ENCODE measurements at regions not wholly inside any gene's neighbourhood (a gene's known extent, or its start where the extent isn't known, plus 50 kb on each side); places are given as distances from the start of the nearest gene placed in this dataset.

- Histone ChIP-seq H3K27ac (ENCODE audit: low read length) (no peak overlapping the region), H3K4me1 (ENCODE audit: control insufficient read depth, insufficient read depth, low read length) (no peaks in the 10 kb centered on the region), H3K27me3 (ENCODE audit: control insufficient read depth, insufficient read depth, low read length) (no peaks in the 10 kb centered on the region), H3K4me3 (ENCODE audit: low read length) (no peak overlapping the region), H3K9me3 (ENCODE audit: control insufficient read depth, low read depth, low read length) (no peaks in the 10 kb centered on the region), H3K36me3 (ENCODE audit: control insufficient read depth, insufficient read depth, low read length) (no peaks in the 10 kb centered on the region)
- DNase-seq: no peak
- WGBS (ENCODE audit: insufficient coverage, low lambda C conversion rate): 100% methylated on average over 1 of the region's 1 CpG
Measured at GRCh38 chr14:53460544-53460943, 307.4 kb upstream of the DDHD1 start.

DNA sequence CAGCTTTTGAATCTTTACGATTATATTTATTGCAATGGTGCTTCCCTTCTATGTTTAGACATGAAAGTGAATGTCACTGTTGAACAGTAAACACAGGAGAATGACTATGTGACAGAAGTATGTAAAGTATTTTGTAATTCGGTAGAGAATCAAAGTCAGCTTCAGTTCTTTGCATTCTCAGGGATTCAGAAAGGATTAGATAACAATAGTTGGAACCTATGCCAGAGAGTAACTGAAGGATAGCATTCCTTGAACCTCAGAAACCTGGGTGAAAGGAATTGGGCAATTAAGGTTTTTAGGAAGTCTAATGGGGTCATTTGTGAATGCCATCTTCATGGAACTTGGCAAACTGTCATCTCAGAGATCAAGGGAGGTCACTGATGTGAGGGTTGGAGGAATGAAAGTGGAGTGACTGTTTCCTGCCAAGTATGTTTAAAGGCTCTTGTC lies 305.3 kb upstream of the DDHD1 start:
- Histone ChIP-seq H3K9me3 (ENCODE audit: control insufficient read depth, low read depth, low read length) (no peaks in the 10 kb centered on the region), H3K27ac (ENCODE audit: low read length) (no peak overlapping the region), H3K4me3 (ENCODE audit: low read length) (no peak overlapping the region), H3K4me1 (ENCODE audit: control insufficient read depth, insufficient read depth, low read length) (no peaks in the 10 kb centered on the region), H3K27me3 (ENCODE audit: control insufficient read depth, insufficient read depth, low read length) (no peaks in the 10 kb centered on the region), H3K36me3 (ENCODE audit: control insufficient read depth, insufficient read depth, low read length) (no peaks in the 10 kb centered on the region)
- no CpG with 5 or more reads among the region's 2 CpGs for WGBS (ENCODE audit: insufficient coverage, low lambda C conversion rate)
- no peak for DNase-seq

- Histone ChIP-seq H3K4me1 (ENCODE audit: control insufficient read depth, insufficient read depth, low read length) (peaks cover 3% of the 10 kb centered on the region), H3K9me3 (ENCODE audit: control insufficient read depth, low read depth, low read length) (no peaks in the 10 kb centered on the region), H3K4me3 (ENCODE audit: low read length) (no peak overlapping the region), H3K36me3 (ENCODE audit: control insufficient read depth, insufficient read depth, low read length) (no peaks in the 10 kb centered on the region), H3K27ac (ENCODE audit: low read length) (no peak overlapping the region), H3K27me3 (ENCODE audit: control insufficient read depth, insufficient read depth, low read length) (no peaks in the 10 kb centered on the region)
- 100% methylated on average over 1 of the region's 1 CpG for WGBS (ENCODE audit: insufficient coverage, low lambda C conversion rate)
- no peak for DNase-seq
Measured at GRCh38 chr14:53456931-53457330, 303.8 kb upstream of the DDHD1 start.

- H3K27ac ChIP-seq (ENCODE audit: low read length): no peak overlapping the region
- peaks cover 5% of the 10 kb centered on the region for H3K4me1 ChIP-seq (ENCODE audit: control insufficient read depth, insufficient read depth, low read length)
- H3K9me3 ChIP-seq (ENCODE audit: control insufficient read depth, low read depth, low read length): no peaks in the 10 kb centered on the region
- H3K36me3 ChIP-seq (ENCODE audit: control insufficient read depth, insufficient read depth, low read length): no peaks in the 10 kb centered on the region
- no CpG with 5 or more reads among the region's 4 CpGs for WGBS (ENCODE audit: insufficient coverage, low lambda C conversion rate)
- H3K4me3 ChIP-seq (ENCODE audit: low read length): no peak overlapping the region
- no peaks in the 10 kb centered on the region for H3K27me3 ChIP-seq (ENCODE audit: control insufficient read depth, insufficient read depth, low read length)
- DNase-seq: peak; percentile 34 to 70
Measured at GRCh38 chr14:53452005-53452673, 299.0 kb upstream of the DDHD1 start.

GRCh38 chr14:53450871-53451270 lies 297.7 kb upstream of the DDHD1 start:
- no peaks in the 10 kb centered on the region for H3K9me3 ChIP-seq (ENCODE audit: control insufficient read depth, low read depth, low read length)
- no peaks in the 10 kb centered on the region for H3K27me3 ChIP-seq (ENCODE audit: control insufficient read depth, insufficient read depth, low read length)
- H3K27ac ChIP-seq (ENCODE audit: low read length): no peak overlapping the region
- H3K36me3 ChIP-seq (ENCODE audit: control insufficient read depth, insufficient read depth, low read length): no peaks in the 10 kb centered on the region
- no peak overlapping the region for H3K4me3 ChIP-seq (ENCODE audit: low read length)
- peaks cover 5% of the 10 kb centered on the region for H3K4me1 ChIP-seq (ENCODE audit: control insufficient read depth, insufficient read depth, low read length)
- DNase-seq: peak in 1 of 2 donors; percentile 60
- 20% methylated on average over 1 of the region's 3 CpGs for WGBS (ENCODE audit: insufficient coverage, low lambda C conversion rate)

- H3K4me1 ChIP-seq (ENCODE audit: control insufficient read depth, insufficient read depth, low read length): peaks cover 5% of the 10 kb centered on the region
- H3K27ac ChIP-seq (ENCODE audit: low read length): no peak overlapping the region
- 100% methylated on average over 1 of the region's 2 CpGs for WGBS (ENCODE audit: insufficient coverage, low lambda C conversion rate)
- H3K36me3 ChIP-seq (ENCODE audit: control insufficient read depth, insufficient read depth, low read length): no peaks in the 10 kb centered on the region
- no peaks in the 10 kb centered on the region for H3K27me3 ChIP-seq (ENCODE audit: control insufficient read depth, insufficient read depth, low read length)
- H3K9me3 ChIP-seq (ENCODE audit: control insufficient read depth, low read depth, low read length): no peaks in the 10 kb centered on the region
- no peak overlapping the region for H3K4me3 ChIP-seq (ENCODE audit: low read length)
- no peak for DNase-seq
Measured at GRCh38 chr14:53448682-53449081, 295.6 kb upstream of the DDHD1 start.

- Histone ChIP-seq H3K27ac (ENCODE audit: low read length) (no peak overlapping the region), H3K9me3 (ENCODE audit: control insufficient read depth, low read depth, low read length) (no peaks in the 10 kb centered on the region), H3K4me1 (ENCODE audit: control insufficient read depth, insufficient read depth, low read length) (no peaks in the 10 kb centered on the region), H3K27me3 (ENCODE audit: control insufficient read depth, insufficient read depth, low read length) (no peaks in the 10 kb centered on the region), H3K36me3 (ENCODE audit: control insufficient read depth, insufficient read depth, low read length) (no peaks in the 10 kb centered on the region), H3K4me3 (ENCODE audit: low read length) (no peak overlapping the region)
- WGBS (ENCODE audit: insufficient coverage, low lambda C conversion rate): no CpG with 5 or more reads among the region's 5 CpGs
- peak in 1 of 2 donors; percentile 17 for DNase-seq
Measured at GRCh38 chr14:53444677-53445312, 291.7 kb upstream of the DDHD1 start.

DNA sequence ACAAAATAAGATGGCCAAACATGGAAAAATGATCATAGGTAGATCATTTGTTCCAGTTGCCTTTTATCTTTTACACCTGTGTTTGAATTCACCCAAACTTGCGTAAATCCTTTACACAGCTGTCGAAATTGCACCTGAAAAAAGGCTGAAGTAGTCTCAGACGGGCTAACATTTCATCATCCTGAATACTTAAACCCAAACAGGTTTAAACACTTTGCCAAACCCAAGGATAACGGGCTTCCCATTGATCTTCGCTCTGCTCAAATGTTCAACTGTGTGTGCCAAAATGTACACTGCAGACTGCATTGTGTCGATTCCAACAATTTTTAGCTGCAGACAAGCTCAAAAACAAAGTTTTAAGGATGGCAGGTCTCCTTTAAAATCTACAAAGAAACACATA lies 288.7 kb upstream of the DDHD1 start:
- Histone ChIP-seq H3K9me3 (ENCODE audit: control insufficient read depth, low read depth, low read length) (no peaks in the 10 kb centered on the region), H3K27me3 (ENCODE audit: control insufficient read depth, insufficient read depth, low read length) (no peaks in the 10 kb centered on the region), H3K4me3 (ENCODE audit: low read length) (no peak overlapping the region), H3K36me3 (ENCODE audit: control insufficient read depth, insufficient read depth, low read length) (no peaks in the 10 kb centered on the region), H3K27ac (ENCODE audit: low read length) (no peak overlapping the region), H3K4me1 (ENCODE audit: control insufficient read depth, insufficient read depth, low read length) (no peaks in the 10 kb centered on the region)
- no CpG with 5 or more reads among the region's 6 CpGs for WGBS (ENCODE audit: insufficient coverage, low lambda C conversion rate)
- DNase-seq: no peak

DNA sequence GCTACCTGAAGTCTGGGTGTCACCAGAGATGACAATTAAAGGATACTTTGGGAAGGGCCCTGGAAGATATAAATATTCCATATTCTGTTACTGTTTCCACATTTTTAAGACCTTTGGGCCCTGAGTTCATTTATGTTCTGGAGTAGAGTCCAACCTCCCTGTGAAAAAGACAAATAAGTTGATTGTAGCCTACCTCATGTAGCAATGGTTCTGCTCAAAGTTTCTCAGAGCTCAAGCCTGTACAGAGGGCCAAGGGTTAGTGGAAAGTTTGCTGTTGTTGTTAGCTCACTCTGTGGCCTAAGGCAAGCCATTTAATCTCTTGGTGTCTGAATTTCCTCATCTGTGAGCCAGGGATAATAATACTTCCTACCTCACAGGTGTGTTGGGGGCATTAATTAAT lies 284.7 kb upstream of the DDHD1 start:
- DNase-seq: peak in 1 of 2 donors; percentile 42
- Histone ChIP-seq H3K27ac (ENCODE audit: low read length) (no peak overlapping the region), H3K4me3 (ENCODE audit: low read length) (no peak overlapping the region), H3K9me3 (ENCODE audit: control insufficient read depth, low read depth, low read length) (no peaks in the 10 kb centered on the region), H3K36me3 (ENCODE audit: control insufficient read depth, insufficient read depth, low read length) (no peaks in the 10 kb centered on the region), H3K27me3 (ENCODE audit: control insufficient read depth, insufficient read depth, low read length) (no peaks in the 10 kb centered on the region), H3K4me1 (ENCODE audit: control insufficient read depth, insufficient read depth, low read length) (no peaks in the 10 kb centered on the region)

GRCh38 chr14:53432378-53432802 lies 279.3 kb upstream of the DDHD1 start:
- Histone ChIP-seq H3K9me3 (ENCODE audit: control insufficient read depth, low read depth, low read length) (no peaks in the 10 kb centered on the region), H3K27me3 (ENCODE audit: control insufficient read depth, insufficient read depth, low read length) (no peaks in the 10 kb centered on the region), H3K27ac (ENCODE audit: low read length) (no peak overlapping the region), H3K36me3 (ENCODE audit: control insufficient read depth, insufficient read depth, low read length) (no peaks in the 10 kb centered on the region), H3K4me3 (ENCODE audit: low read length) (no peak overlapping the region), H3K4me1 (ENCODE audit: control insufficient read depth, insufficient read depth, low read length) (no peaks in the 10 kb centered on the region)
- DNase-seq: peak in 1 of 2 donors; percentile 33
- WGBS (ENCODE audit: insufficient coverage, low lambda C conversion rate): no CpG with 5 or more reads among the region's 2 CpGs

DNA sequence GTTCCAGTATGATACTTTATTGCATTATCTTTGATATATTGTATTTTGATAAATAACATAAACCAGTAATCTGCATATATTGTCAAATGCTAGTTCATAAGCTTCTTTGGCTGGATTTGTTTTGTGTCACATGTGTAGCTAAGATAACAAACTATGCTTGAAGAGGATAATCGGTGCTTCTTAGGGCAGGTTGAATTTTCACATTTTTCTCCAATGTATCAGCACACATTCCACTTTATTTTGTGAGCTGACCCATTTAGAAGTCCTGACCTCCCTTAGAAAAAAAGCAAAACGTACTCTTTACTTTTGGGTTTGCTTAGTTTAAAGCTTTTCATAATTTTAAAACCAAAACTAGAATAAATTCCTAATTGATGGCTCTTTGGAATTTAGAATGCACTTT lies 277.7 kb upstream of the DDHD1 start:
- Histone ChIP-seq H3K27me3 (ENCODE audit: control insufficient read depth, insufficient read depth, low read length) (no peaks in the 10 kb centered on the region), H3K4me1 (ENCODE audit: control insufficient read depth, insufficient read depth, low read length) (no peaks in the 10 kb centered on the region), H3K36me3 (ENCODE audit: control insufficient read depth, insufficient read depth, low read length) (no peaks in the 10 kb centered on the region), H3K4me3 (ENCODE audit: low read length) (no peak overlapping the region), H3K27ac (ENCODE audit: low read length) (no peak overlapping the region), H3K9me3 (ENCODE audit: control insufficient read depth, low read depth, low read length) (no peaks in the 10 kb centered on the region)
- DNase-seq: no peak
- 78% methylated on average over 1 of the region's 2 CpGs for WGBS (ENCODE audit: insufficient coverage, low lambda C conversion rate)
